ENCODE measurements at regions not wholly inside any gene's neighbourhood (a gene's known extent, or its start where the extent isn't known, plus 50 kb on each side); places are given as distances from the start of the nearest gene placed in this dataset.

- no peak for TF ChIP-seq EZH2 (IDR thresholded peaks at IDR 0.05; ENCODE audit: low read depth, unreplicated experiment)
- TF ChIP-seq JUNB (IDR thresholded peaks at IDR 0.05; ENCODE audit: unreplicated experiment) = no peak
- TF ChIP-seq ZNF331 (CRISPR knock-in tag; IDR thresholded peaks at IDR 0.05; ENCODE audit: low read depth) = no peak
- TF ChIP-seq CREB1 (CRISPR knock-in tag; IDR thresholded peaks at IDR 0.05; ENCODE audit: low read depth) = no peak
- TF ChIP-seq NANOG (IDR thresholded peaks at IDR 0.05; ENCODE audit: borderline replicate concordance) = no peak
- TF ChIP-seq ZNF114 (CRISPR knock-in tag; IDR thresholded peaks at IDR 0.05) = no peak
Measured at GRCh38 chr4:61067381-61067780, 132.7 kb upstream of the ADGRL3 start (continued).

GRCh38 chr4:61068060-61068459 lies 132.1 kb upstream of the ADGRL3 start:
- no peaks in the 10 kb centered on the region for H3K36me3 Mint-ChIP-seq (ENCODE audit: low read depth)
- TF ChIP-seq REST (IDR thresholded peaks at IDR 0.05; ENCODE audit: unreplicated experiment) (no peak), CTCF (conservative IDR thresholded peaks at IDR 0.05; ENCODE audit: low read depth in 2 of 2) (no peak), CREB1 (CRISPR knock-in tag; IDR thresholded peaks at IDR 0.05; ENCODE audit: low read depth) (no peak), ZNF331 (CRISPR knock-in tag; IDR thresholded peaks at IDR 0.05; ENCODE audit: low read depth) (no peak), POLR2AphosphoS5 (IDR thresholded peaks at IDR 0.05; ENCODE audit: low read depth) (no peak), NANOG (IDR thresholded peaks at IDR 0.05; ENCODE audit: borderline replicate concordance) (no peak), EZH2 (IDR thresholded peaks at IDR 0.05; ENCODE audit: low read depth, unreplicated experiment) (no peak), ETS1 (IDR thresholded peaks at IDR 0.05) (no peak), JUNB (IDR thresholded peaks at IDR 0.05; ENCODE audit: unreplicated experiment) (no peak), ZNF114 (CRISPR knock-in tag; IDR thresholded peaks at IDR 0.05) (no peak), ZNF462 (CRISPR knock-in tag; IDR thresholded peaks at IDR 0.05) (no peak), STAT1 (IDR thresholded peaks at IDR 0.05; ENCODE audit: unreplicated experiment) (no peak), EZH2phosphoT487 (IDR thresholded peaks at IDR 0.05; ENCODE audit: unreplicated experiment) (no peak)
- no peak overlapping the region for H3K27ac ChIP-seq (ENCODE audit: low read depth)
- ATAC-seq (no peak), DNase-seq (ENCODE audit: low spot score) (no peak)
- H3K9me2 ChIP-seq (ENCODE audit: insufficient read depth) = no peaks in the 10 kb centered on the region
- H3K4me2 ChIP-seq = no peak overlapping the region
- H3K4me3 ChIP-seq = no peak overlapping the region
- H3F3A ChIP-seq (replicated peaks; ENCODE audit: low read depth) = no peaks in the 10 kb centered on the region
- no peaks in the 10 kb centered on the region for H3K79me2 ChIP-seq (replicated peaks; ENCODE audit: insufficient read depth)
- H3K27me3 ChIP-seq (ENCODE audit: insufficient read depth) = no peaks in the 10 kb centered on the region
- H2AFZ ChIP-seq = no peak overlapping the region
- H3K4me1 ChIP-seq (ENCODE audit: insufficient read depth) = no peaks in the 10 kb centered on the region
- no peaks in the 10 kb centered on the region for H3K36me3 ChIP-seq (ENCODE audit: insufficient read depth)
- no peaks in the 10 kb centered on the region for H4K20me1 ChIP-seq (replicated peaks; ENCODE audit: insufficient read depth)
- H3K27me3 Mint-ChIP-seq (ENCODE audit: insufficient read depth, low read depth, poor library complexity) = peaks cover 2% of the 10 kb centered on the region
- no peak overlapping the region for H3K27ac Mint-ChIP-seq
- no peak overlapping the region for H3K4me3 Mint-ChIP-seq
- no peaks in the 10 kb centered on the region for H3K4me1 Mint-ChIP-seq
- no peaks in the 10 kb centered on the region for H3K9me3 Mint-ChIP-seq
